Activated naive CD8-positive, alpha-beta T cell treated with anti-CD3 and anti-CD28 coated beads, Interleukin-2, amount 10 ng/mL, durations not matched to agents 7 days and 5 days (primary cell): ENCODE measurements at regions not wholly inside any gene's neighbourhood (a gene's known extent, or its start where the extent isn't known, plus 50 kb on each side); places are given as distances from the start of the nearest gene placed in this dataset.
"Not testable (repeated sequence)": the region's sequence is repeated elsewhere in the genome, so short reads cannot be mapped to it uniquely, and the experiment has no call there.

Source experiments
- ATAC-seq: fragments of 150-1000 bp; cut with Tn5 transposase; one replicate; pipeline ENCODE4 v1.10.0; 2021; ENCODE audit warnings: low read depth, moderate library complexity
- POLR2A ChIA-PET: fragments of 350-600 bp; sonication (Branson Sonifier 250); formaldehyde crosslinking; loops from one replicate; lab custom pipeline; 2021; ENCODE audit warnings: antibody characterized with exemption; lab: Charles Lee
- DNase-seq: peaks from one replicate; pipeline ENCODE4 v3.0.0; 2021
- H3K27ac Mint-ChIP-seq: one replicate; pipeline ENCODE4 v1.8.0; 2022; ENCODE audit warnings: mild to moderate bottlenecking, mixed read lengths
- H3K27me3 Mint-ChIP-seq: one replicate; pipeline ENCODE4 v1.8.0; 2022; ENCODE audit warnings: mild to moderate bottlenecking, moderate library complexity, mixed read lengths
- H3K36me3 Mint-ChIP-seq: one replicate; pipeline ENCODE4 v1.8.0; 2021; ENCODE audit warnings: mild to moderate bottlenecking, mixed read lengths
- H3K4me1 Mint-ChIP-seq: one replicate; pipeline ENCODE4 v1.8.0; 2021; ENCODE audit warnings: mixed read lengths
- H3K4me3 Mint-ChIP-seq: one replicate; pipeline ENCODE4 v1.8.0; 2022; ENCODE audit warnings: mild to moderate bottlenecking, moderate library complexity, mixed read lengths
- H3K9me3 Mint-ChIP-seq: one replicate; pipeline ENCODE4 v1.8.0; 2021; ENCODE audit warnings: mixed read lengths

DNA sequence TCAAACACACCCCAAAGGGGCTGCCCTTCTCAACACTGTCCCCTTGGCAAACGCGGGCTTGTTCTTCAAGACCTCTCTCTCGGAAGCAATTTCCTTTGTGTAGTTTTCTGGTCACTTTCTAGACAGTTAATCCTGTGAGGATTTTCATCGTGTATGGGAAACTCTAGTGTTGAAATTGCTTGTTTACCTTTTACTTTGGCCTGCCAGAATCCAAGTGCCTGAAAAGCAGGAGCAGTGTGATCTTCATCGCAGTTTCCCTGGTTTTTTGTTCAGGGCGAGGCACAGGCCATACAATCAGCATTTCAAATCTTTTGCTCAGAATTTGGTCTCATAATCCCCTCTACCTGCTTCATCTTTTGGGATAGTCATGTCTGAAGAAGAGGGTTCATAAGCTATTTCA lies 115.7 kb upstream of the C9orf72 start:
- peaks cover 3% of the 10 kb centered on the region for H3K27me3 Mint-ChIP-seq
- POLR2A ChIA-PET, result no interaction called here
- no peaks in the 10 kb centered on the region for H3K4me1 Mint-ChIP-seq
- no peaks in the 10 kb centered on the region for H3K36me3 Mint-ChIP-seq
- no peak for DNase-seq
- no peak for ATAC-seq
- H3K9me3 Mint-ChIP-seq, result no peaks in the 10 kb centered on the region
- H3K27ac Mint-ChIP-seq, result no peak overlapping the region
- H3K4me3 Mint-ChIP-seq, result no peak overlapping the region

DNA sequence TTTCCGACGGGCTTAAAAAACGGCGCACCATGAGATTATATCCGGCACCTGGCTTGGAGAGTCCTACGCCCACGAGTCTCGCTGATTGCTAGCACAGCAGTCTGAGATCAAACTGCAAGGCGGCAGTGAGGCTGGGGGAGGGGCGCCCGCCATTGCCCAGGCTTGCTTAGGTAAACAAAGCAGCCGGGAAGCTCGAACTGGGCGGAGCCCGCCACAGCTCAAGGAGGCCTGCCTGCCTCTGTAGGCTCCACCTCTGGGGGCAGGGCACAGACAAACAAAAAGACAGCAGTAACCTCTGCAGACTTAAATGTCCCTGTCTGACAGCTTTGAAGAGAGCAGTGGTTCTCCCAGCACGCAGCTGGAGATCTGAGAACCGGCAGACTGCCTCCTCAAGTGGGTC lies 117.5 kb upstream of the C9orf72 start:
- ATAC-seq, H3K4me1 Mint-ChIP-seq, H3K36me3 Mint-ChIP-seq, H3K4me3 Mint-ChIP-seq, H3K27me3 Mint-ChIP-seq, DNase-seq, H3K9me3 Mint-ChIP-seq, POLR2A ChIA-PET, H3K27ac Mint-ChIP-seq: not testable (repeated sequence)

DNA sequence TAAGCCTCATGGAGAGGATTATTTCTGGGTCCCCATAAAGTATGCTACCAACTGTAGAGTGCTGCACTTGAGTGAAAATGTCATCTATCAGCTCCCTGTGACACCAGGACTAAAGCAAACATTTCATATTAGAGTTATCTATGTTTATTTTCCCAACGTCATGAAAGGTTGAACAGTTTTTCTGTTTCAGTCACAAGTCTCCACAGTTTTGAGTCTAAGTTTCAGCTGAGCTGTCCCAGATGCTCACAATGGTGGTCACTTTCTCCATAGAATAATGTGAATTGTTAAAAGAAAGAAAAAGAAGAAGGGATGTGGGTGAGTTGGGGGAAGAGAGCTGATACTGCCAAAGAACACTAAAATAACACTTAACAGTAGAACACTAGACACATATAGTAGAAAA lies 126.3 kb upstream of the C9orf72 start:
- no peak overlapping the region for H3K4me3 Mint-ChIP-seq
- H3K9me3 Mint-ChIP-seq, result no peaks in the 10 kb centered on the region
- H3K27ac Mint-ChIP-seq, result no peak overlapping the region
- no peak for ATAC-seq
- POLR2A ChIA-PET, result no interaction called here
- no peaks in the 10 kb centered on the region for H3K4me1 Mint-ChIP-seq
- DNase-seq, result no peak
- no peaks in the 10 kb centered on the region for H3K36me3 Mint-ChIP-seq
- H3K27me3 Mint-ChIP-seq, result peaks cover 2% of the 10 kb centered on the region

DNA sequence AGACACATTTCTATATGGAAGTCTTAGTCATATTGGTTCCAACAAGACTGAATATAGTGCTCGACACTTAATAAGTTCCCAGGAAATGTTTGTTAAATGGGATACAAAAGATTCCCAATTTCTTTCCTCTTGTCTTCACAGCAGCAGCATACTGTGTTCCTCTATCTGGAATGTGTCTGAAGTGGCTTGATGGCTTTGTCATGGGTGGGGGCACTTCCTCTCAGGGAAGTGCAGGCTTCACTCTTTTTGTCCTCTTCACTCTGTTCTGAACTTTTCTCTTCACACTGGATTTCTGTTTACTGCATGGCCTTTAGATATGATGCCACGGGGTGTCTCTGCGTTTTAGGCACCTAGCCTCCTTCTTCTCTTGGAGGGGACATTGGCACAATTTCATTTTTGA lies 127.7 kb upstream of the C9orf72 start:
- H3K27me3 Mint-ChIP-seq, result peaks cover 2% of the 10 kb centered on the region
- H3K27ac Mint-ChIP-seq, result no peak overlapping the region
- H3K36me3 Mint-ChIP-seq, result no peaks in the 10 kb centered on the region
- no peak for ATAC-seq
- no peaks in the 10 kb centered on the region for H3K9me3 Mint-ChIP-seq
- H3K4me1 Mint-ChIP-seq, result no peaks in the 10 kb centered on the region
- DNase-seq, result no peak
- POLR2A ChIA-PET, result no interaction called here
- no peak overlapping the region for H3K4me3 Mint-ChIP-seq

DNA sequence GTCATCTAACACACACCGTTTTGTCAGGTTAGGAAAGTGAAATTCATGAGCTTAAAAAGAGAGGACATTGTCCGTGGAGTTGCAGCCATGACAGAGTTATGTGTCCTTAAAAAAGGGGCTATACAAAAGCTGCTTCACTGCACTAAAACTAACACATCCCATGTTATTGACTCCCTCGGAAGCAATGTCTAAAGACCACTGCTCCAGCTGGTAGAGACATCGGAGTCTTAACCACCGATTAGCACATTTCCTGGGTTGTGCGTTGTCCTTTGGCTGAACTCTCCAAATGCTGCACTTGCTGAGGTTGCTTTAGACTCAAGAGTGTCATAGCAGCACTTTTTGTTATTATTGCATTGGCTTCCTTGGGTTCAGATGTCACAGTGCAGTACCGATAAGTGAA lies 128.3 kb upstream of the C9orf72 start:
- ATAC-seq (no peak), DNase-seq (no peak)
- Mint-ChIP-seq H3K4me1 (no peaks in the 10 kb centered on the region), H3K4me3 (no peak overlapping the region), H3K27ac (no peak overlapping the region), H3K27me3 (peaks cover 2% of the 10 kb centered on the region), H3K9me3 (no peaks in the 10 kb centered on the region), H3K36me3 (no peaks in the 10 kb centered on the region)
- POLR2A ChIA-PET, result no interaction called here

DNA sequence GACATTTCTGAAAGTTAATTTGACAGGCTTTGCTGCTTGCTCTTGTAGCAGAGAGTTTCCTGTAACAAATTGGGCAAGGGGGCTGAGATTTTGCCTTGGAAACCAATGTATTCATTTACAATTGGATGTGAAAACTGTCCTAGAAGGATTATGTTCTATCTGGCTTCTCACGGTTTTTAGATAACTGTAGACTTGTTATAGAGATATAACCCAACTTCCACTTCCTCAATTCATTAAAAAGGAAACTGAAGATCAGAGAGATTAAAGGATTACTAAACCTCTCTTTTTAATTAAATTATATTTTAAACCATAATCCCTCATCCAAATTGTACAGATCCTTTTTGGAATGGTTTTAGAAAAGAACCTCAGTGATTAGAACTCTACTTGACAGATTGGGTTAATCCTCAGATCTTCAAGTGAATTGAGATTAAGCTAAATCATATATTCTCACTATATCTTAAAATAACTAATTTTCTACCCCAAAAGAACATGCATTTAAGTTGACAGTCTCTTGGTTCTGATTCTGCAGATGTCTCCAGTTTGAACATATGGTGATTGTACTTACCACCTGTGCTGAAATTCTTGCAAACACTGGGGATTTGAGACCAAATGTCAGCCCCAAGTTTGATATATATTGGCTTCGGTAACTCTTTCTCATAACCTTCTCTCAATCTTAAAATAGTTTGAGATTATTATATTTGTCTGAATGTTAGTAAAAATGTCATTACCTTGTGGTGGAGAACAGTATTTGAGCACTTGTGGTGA lies 130.1 kb upstream of the C9orf72 start:
- Mint-ChIP-seq H3K27ac (no peak overlapping the region), H3K9me3 (no peaks in the 10 kb centered on the region), H3K4me1 (no peaks in the 10 kb centered on the region), H3K27me3 (peaks cover 5% of the 10 kb centered on the region), H3K36me3 (no peaks in the 10 kb centered on the region), H3K4me3 (no peak overlapping the region)
- no peak for DNase-seq
- POLR2A ChIA-PET, result no interaction called here
- ATAC-seq, result no peak

DNA sequence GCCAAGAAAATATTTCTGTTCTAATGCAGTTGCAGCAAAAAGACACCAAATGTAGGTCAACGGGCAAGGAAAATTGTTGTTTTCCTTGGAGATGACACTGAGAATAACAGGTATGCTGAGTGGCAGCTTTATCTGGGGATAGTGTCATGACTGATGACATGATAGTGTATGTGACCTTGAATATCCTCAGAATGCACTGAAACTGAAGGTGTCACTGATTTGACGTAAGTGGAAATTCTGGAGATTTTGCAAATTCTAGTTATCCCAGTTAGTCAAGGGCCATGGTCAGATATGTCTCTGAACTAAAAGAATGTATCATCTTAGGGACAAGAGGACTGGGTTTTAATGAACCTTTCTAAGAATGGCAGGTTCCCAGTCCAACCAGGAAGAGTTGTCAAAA lies 138.0 kb upstream of the C9orf72 start:
- DNase-seq (no peak), ATAC-seq (no peak)
- peaks cover 5% of the 10 kb centered on the region for H3K27me3 Mint-ChIP-seq
- no peak overlapping the region for H3K4me3 Mint-ChIP-seq
- POLR2A ChIA-PET, result no interaction called here
- H3K36me3 Mint-ChIP-seq, result no peaks in the 10 kb centered on the region
- H3K9me3 Mint-ChIP-seq, result no peaks in the 10 kb centered on the region
- no peaks in the 10 kb centered on the region for H3K4me1 Mint-ChIP-seq
- H3K27ac Mint-ChIP-seq, result no peak overlapping the region

DNA sequence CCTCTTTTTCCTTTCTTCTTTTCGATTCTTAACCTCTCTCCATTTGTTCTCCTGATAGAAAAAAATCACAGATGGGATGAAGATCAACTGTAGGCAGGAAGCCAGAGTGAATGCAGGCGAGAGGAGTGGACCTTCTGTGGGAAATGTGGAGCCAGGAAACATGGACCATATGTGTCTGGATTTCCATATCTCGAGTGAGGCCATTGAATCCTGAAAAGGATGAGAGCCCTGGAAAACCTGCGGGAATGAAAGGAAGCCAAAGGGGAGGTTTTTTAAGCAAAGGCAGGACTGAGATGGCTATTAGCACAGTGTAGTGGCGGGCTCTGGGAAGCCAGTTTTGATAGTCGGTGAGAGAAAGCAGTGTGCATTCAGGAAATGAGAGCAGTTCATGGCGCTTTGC lies 139.5 kb upstream of the C9orf72 start:
- no peaks in the 10 kb centered on the region for H3K9me3 Mint-ChIP-seq
- DNase-seq (no peak), ATAC-seq (no peak)
- H3K27me3 Mint-ChIP-seq, result peaks cover 2% of the 10 kb centered on the region
- no peak overlapping the region for H3K4me3 Mint-ChIP-seq
- POLR2A ChIA-PET, result no interaction called here
- H3K4me1 Mint-ChIP-seq, result no peaks in the 10 kb centered on the region
- H3K36me3 Mint-ChIP-seq, result no peaks in the 10 kb centered on the region
- no peak overlapping the region for H3K27ac Mint-ChIP-seq

DNA sequence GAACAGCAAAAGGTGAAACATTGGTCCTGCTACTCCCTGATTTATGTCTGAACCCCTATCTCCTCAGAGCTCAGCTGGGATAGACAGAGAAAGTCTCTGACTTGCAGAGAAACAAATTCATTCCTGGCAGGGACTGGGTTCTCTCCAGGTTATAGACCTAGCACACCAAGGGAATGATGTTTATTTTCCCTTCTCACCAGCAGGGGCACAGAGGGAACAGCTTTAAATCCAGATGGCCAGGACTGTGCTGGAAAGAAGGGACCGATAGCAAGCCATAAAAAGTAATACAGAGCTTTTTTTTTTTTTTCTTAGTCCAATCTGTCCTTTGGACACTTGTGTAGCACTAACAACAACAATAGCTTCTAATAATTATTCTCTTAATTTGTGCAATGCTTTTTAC lies 141.1 kb upstream of the C9orf72 start:
- no peak overlapping the region for H3K4me3 Mint-ChIP-seq
- no peaks in the 10 kb centered on the region for H3K9me3 Mint-ChIP-seq
- H3K27ac Mint-ChIP-seq, result no peak overlapping the region
- peaks cover 2% of the 10 kb centered on the region for H3K27me3 Mint-ChIP-seq
- ATAC-seq (no peak), DNase-seq (no peak)
- H3K4me1 Mint-ChIP-seq, result no peaks in the 10 kb centered on the region
- no peaks in the 10 kb centered on the region for H3K36me3 Mint-ChIP-seq
- POLR2A ChIA-PET, result no interaction called here

DNA sequence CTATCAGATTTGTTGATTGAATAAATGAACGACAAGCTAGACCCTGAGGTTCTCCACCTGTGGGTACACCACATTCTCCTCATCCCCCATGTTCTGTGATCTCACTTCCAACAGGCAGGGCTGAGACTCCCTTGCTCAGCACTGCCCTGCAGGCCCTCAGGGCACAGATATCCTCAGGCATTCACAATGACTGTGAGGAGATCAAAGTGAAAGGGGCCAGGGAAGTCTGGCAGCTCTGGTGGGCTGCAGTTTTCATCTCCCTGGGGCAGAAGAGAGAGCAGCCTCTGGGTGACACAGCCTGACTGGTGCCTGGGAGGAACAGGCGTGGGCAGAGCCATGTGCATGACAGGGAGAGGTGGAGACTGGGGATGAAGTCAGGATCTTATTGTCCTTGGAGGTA lies 142.4 kb upstream of the C9orf72 start:
- ATAC-seq (no peak), DNase-seq (no peak)
- no peak overlapping the region for H3K27ac Mint-ChIP-seq
- peaks cover 2% of the 10 kb centered on the region for H3K27me3 Mint-ChIP-seq
- H3K4me3 Mint-ChIP-seq, result no peak overlapping the region
- H3K4me1 Mint-ChIP-seq, result no peaks in the 10 kb centered on the region
- H3K36me3 Mint-ChIP-seq, result no peaks in the 10 kb centered on the region
- no peaks in the 10 kb centered on the region for H3K9me3 Mint-ChIP-seq
- POLR2A ChIA-PET, result no interaction called here

DNA sequence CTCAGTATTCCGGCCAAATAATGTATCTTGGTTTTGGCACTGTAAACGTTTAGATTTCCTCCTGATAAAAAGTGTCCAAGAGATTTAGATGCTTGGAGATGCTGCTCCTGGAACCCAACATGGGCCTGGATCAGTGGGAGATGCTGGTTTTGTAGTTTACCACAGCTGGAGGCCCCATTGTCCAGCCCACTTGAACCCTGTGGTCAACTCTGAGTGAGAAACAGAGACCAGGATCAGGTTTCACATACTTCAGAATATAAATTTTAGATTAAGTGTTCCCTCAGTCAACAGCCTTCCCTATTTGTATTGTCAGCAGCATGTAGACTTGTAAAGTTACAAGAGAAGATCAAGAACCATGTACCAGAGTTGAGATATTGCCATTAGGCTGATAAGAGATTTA lies 144.7 kb upstream of the C9orf72 start:
- DNase-seq (no peak), ATAC-seq (no peak)
- H3K27me3 Mint-ChIP-seq, result peaks cover 13% of the 10 kb centered on the region
- no peak overlapping the region for H3K4me3 Mint-ChIP-seq
- no peaks in the 10 kb centered on the region for H3K36me3 Mint-ChIP-seq
- no peak overlapping the region for H3K27ac Mint-ChIP-seq
- no peaks in the 10 kb centered on the region for H3K4me1 Mint-ChIP-seq
- POLR2A ChIA-PET, result no interaction called here
- no peaks in the 10 kb centered on the region for H3K9me3 Mint-ChIP-seq

DNA sequence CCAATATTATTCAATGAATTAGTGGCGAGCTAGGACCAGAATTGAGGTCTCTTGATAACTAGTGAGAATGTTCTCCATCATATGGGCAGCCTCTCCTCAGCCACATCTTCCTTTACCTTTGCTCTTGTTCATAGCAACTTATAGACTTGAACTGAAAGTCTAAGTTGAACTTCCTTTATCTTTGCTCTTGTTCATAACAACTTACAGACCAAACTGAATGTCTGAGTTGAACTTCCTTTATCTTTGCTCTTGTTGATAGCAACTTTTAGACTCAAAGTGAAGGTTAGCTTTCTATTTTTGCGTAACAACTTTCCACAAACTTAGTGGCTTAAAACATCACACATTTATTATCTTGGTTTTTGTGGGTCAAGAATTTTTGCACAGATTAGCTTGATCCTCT lies 146.4 kb upstream of the C9orf72 start:
- ATAC-seq, result no peak
- DNase-seq, result no peak
- H3K4me3 Mint-ChIP-seq, result no peak overlapping the region
- H3K27me3 Mint-ChIP-seq, result peaks cover 15% of the 10 kb centered on the region
- no peaks in the 10 kb centered on the region for H3K36me3 Mint-ChIP-seq
- no peaks in the 10 kb centered on the region for H3K9me3 Mint-ChIP-seq
- POLR2A ChIA-PET, result no interaction called here
- H3K27ac Mint-ChIP-seq, result no peak overlapping the region
- no peaks in the 10 kb centered on the region for H3K4me1 Mint-ChIP-seq

DNA sequence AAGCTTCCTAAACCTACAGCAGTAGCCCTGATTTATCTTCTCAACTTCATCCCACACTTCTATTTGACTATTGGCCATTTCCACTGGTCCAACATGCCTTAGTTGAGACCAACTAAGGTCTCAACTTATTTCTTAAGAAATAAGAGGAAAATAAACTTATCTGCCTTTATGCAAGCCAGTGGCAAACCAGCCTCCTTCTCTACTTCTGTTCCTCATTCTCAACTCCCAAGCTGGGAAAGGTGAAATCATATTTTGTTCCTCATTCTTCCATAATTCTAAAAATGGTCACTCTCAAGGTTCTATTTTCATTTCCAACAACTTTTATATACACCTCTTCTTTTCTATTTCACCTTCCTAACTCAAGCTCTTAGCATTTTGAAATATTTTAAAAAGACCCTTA lies 149.6 kb upstream of the C9orf72 start:
- peaks cover 13% of the 10 kb centered on the region for H3K27me3 Mint-ChIP-seq
- H3K4me1 Mint-ChIP-seq, result peaks cover 3% of the 10 kb centered on the region
- H3K27ac Mint-ChIP-seq, result no peak overlapping the region
- H3K36me3 Mint-ChIP-seq, result no peaks in the 10 kb centered on the region
- DNase-seq (no peak), ATAC-seq (no peak)
- POLR2A ChIA-PET, result no interaction called here
- no peaks in the 10 kb centered on the region for H3K9me3 Mint-ChIP-seq
- H3K4me3 Mint-ChIP-seq, result no peak overlapping the region

DNA sequence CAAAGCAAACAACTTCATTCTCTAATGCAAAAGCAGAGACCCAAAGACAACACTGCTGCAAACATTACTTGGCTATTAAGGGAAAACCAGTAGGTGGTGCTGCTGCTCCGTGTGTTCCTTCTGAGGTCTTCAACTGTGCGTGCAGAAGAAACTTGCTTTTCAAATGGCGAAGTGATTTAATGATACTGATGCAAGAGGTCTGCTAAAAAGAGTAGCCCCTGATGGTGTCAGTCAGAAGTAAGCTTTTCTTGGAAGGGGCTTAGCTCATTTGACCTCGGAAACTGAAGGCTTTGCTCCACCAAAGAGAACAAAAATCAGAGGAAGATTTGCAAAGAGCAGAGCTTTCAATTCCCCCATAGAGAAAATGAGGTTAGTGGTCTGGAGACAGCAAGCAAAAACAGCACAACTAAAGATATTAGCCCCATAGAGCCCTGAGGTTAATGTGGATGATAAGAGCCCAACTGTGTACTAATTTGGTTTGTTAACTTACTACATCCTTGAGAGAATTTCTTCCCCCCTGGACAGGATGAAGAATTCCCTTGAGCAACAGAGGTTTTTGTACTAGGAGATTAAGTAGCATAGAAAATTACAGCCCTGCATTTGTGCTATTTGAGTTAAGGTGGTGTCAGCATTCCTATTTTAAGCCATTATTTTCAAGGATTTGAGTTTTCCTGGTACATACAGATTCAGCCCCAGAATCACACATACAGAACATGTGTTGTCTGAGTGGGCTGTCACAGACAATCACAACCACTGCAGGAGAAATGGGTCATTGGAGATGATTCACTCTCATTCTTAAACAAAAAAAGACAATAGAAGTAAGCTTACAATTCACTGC lies 153.2 kb upstream of the C9orf72 start:
- Mint-ChIP-seq H3K27me3 (peaks cover 14% of the 10 kb centered on the region), H3K27ac (no peak overlapping the region), H3K9me3 (no peaks in the 10 kb centered on the region), H3K4me3 (no peak overlapping the region), H3K36me3 (no peaks in the 10 kb centered on the region), H3K4me1 (peaks cover 3% of the 10 kb centered on the region)
- POLR2A ChIA-PET, result no interaction called here
- no peak for ATAC-seq
- DNase-seq, result peak; percentile 37
